ENCODE measurements at regions not wholly inside any gene's neighbourhood (a gene's known extent, or its start where the extent isn't known, plus 50 kb on each side); places are given as distances from the start of the nearest gene placed in this dataset.

- POLR2A ChIA-PET = no interaction called here
- no peak overlapping the region for H3K4me2 ChIP-seq (ENCODE audit: control insufficient read depth, insufficient read depth)
- DNase-seq (ENCODE audit: low read depth, low spot score) (no peak), FAIRE-seq (no peak), ATAC-seq (no peak)
- no peak overlapping the region for H3K27ac ChIP-seq (ENCODE audit: control insufficient read depth, insufficient read depth)
- no peaks in the 10 kb centered on the region for H3K9me3 ChIP-seq (replicated peaks; ENCODE audit: control insufficient read depth, insufficient read depth, low read length)
- no peak overlapping the region for H2AFZ ChIP-seq (ENCODE audit: control insufficient read depth, low read depth, low read length)
- in situ Hi-C loops (cut with MboI) = no loop called here
- H4K20me1 ChIP-seq (ENCODE audit: control insufficient read depth, insufficient read depth) = no peaks in the 10 kb centered on the region
- intact Hi-C loops (cut with micrococcal nuclease; ENCODE audit: unreplicated experiment) = no loop called here
- no TSS peak for BruUV-seq (replicated peaks)
- H3K9ac ChIP-seq (ENCODE audit: control insufficient read depth, insufficient read depth, low read length) = no peak overlapping the region
- H3K4me3 ChIP-seq = no peak overlapping the region
- H3K4me1 ChIP-seq (ENCODE audit: control insufficient read depth, insufficient read depth, low read length) = no peaks in the 10 kb centered on the region
- SMC1A ChIA-PET (ENCODE audit: uncharacterized antibody, unreplicated experiment) = no interaction called here
- no peaks in the 10 kb centered on the region for H3K36me3 ChIP-seq (ENCODE audit: control insufficient read depth in 2 of 2, insufficient read depth in 2 of 2, low read length in 1 of 2)
- no peaks in the 10 kb centered on the region for H3K79me2 ChIP-seq (ENCODE audit: control insufficient read depth, insufficient read depth, low read length)
- CTCF ChIA-PET = no interaction called here
- RAD21 ChIA-PET (ENCODE audit: unreplicated experiment) = no interaction called here
- H3K27me3 ChIP-seq (replicated peaks in 1 of 2; ENCODE audit: control insufficient read depth in 2 of 2, insufficient read depth in 2 of 2, low read length in 1 of 2) = peaks cover 0 to 2% of the 10 kb centered on the region in 2 experiments; a peak in 1 of 4 replicates
- TF ChIP-seq NFXL1 (IDR thresholded peaks at IDR 0.05; ENCODE audit: borderline replicate concordance) = no peak
- no peak for TF ChIP-seq BACH1 (IDR thresholded peaks at IDR 0.05; ENCODE audit: borderline replicate concordance)
- TF ChIP-seq CUX1 (IDR thresholded peaks at IDR 0.05; ENCODE audit: insufficient replicate concordance, low read depth, low read length) = no peak
- TF ChIP-seq ZZZ3 (IDR thresholded peaks at IDR 0.05; ENCODE audit: control insufficient read depth, insufficient read length, low read depth) = no peak
- TF ChIP-seq YBX1 (IDR thresholded peaks at IDR 0.05) = no peak
- TF ChIP-seq TCF3 (IDR thresholded peaks at IDR 0.05; ENCODE audit: borderline replicate concordance, insufficient read depth, low read depth, low read length) = no peak
- TF ChIP-seq TBL1XR1 (IDR thresholded peaks at IDR 0.05; ENCODE audit: low read depth, low read length) = no peak
- WGBS (ENCODE audit: insufficient coverage, insufficient replicate concordance, low lambda C conversion rate, missing lambda C conversion rate) = 51% methylated on average over 14 of the region's 14 CpGs
Measured at GRCh38 chr19:30146346-30146745, 204.3 kb downstream of the URI1 start.
